CD4-positive, alpha-beta memory T cell (primary cell): ENCODE measurements at regions not wholly inside any gene's neighbourhood (a gene's known extent, or its start where the extent isn't known, plus 50 kb on each side); places are given as distances from the start of the nearest gene placed in this dataset.

Experiments
- CTCF ChIA-PET: fragments of 350-600 bp; sonication (Branson Sonifier 250); formaldehyde crosslinking; loops from one replicate; lab custom pipeline; 2021; ENCODE audit warnings: inconsistent platforms; ENCODE audit not compliant: partially characterized antibody; lab: Charles Lee
- POLR2A ChIA-PET: fragments of 350-600 bp; sonication (Branson Sonifier 250); formaldehyde crosslinking; loops from one replicate; lab custom pipeline; 2021; ENCODE audit not compliant: partially characterized antibody; lab: Charles Lee
- DNase-seq, 5 donors: peaks; one replicate each; pipeline versions ENCODE4 v3.0.0 to v3.0.0-alpha.2; 2020 to 2022; ENCODE audit warnings: mixed read lengths in 1 of 5
- H3K27ac ChIP-seq: one replicate; pipeline ENCODE4 v1.7.0; 2013; ENCODE audit warnings: low read depth, low read length
- H3K27me3 ChIP-seq: 2 replicates; pipeline ENCODE4 v1.7.0; 2013; ENCODE audit warnings: mild to moderate bottlenecking, low read length, moderate library complexity; ENCODE audit not compliant: insufficient read depth
- H3K36me3 ChIP-seq: 2 replicates; pipeline ENCODE4 v1.7.0; 2013; ENCODE audit warnings: mild to moderate bottlenecking, low read length, moderate library complexity; ENCODE audit not compliant: insufficient read depth
- H3K4me1 ChIP-seq: 2 replicates; pipeline ENCODE4 v1.7.0; 2013; ENCODE audit warnings: mild to moderate bottlenecking, low read length, moderate library complexity; ENCODE audit not compliant: insufficient read depth
- H3K4me3 ChIP-seq, 2 donors: one replicate each; pipeline ENCODE4 v1.7.0; 2013; ENCODE audit warnings: low read length in 2 of 2, mild to moderate bottlenecking in 1 of 2
- H3K9me3 ChIP-seq, 2 donors: one replicate each; pipeline ENCODE4 v1.7.0; 2013; ENCODE audit warnings: low read length in 2 of 2, control low read depth in 1 of 2; ENCODE audit not compliant: control insufficient read depth in 1 of 2
- H3K27ac Mint-ChIP-seq, 7 donors: one replicate each; pipeline ENCODE4 v1.8.0; 2020 to 2021; ENCODE audit warnings: mixed read lengths in 7 of 7, mild to moderate bottlenecking in 6 of 7, inconsistent platforms in 3 of 7, moderate library complexity in 3 of 7
- H3K27me3 Mint-ChIP-seq, 2 donors: one replicate each; pipeline ENCODE4 v1.8.0; 2020 to 2021; ENCODE audit warnings: mixed read lengths in 2 of 2
- H3K36me3 Mint-ChIP-seq, 2 donors: one replicate each; pipeline ENCODE4 v1.8.0; 2020 to 2021; ENCODE audit warnings: mixed read lengths in 2 of 2, inconsistent platforms in 1 of 2, mild to moderate bottlenecking in 1 of 2
- H3K4me1 Mint-ChIP-seq, 4 donors: one replicate each; pipeline ENCODE4 v1.8.0; 2020 to 2021; ENCODE audit warnings: mixed read lengths in 4 of 4, mild to moderate bottlenecking in 1 of 4
- H3K4me3 Mint-ChIP-seq, 8 donors: one replicate each; pipeline ENCODE4 v1.8.0; 2020 to 2021; ENCODE audit warnings: mixed read lengths in 8 of 8, mild to moderate bottlenecking in 7 of 8, moderate library complexity in 6 of 8, inconsistent platforms in 3 of 8
- H3K9me3 Mint-ChIP-seq, 8 donors: one replicate each; pipeline ENCODE4 v1.8.0; 2020 to 2021; ENCODE audit warnings: mixed read lengths in 8 of 8, mild to moderate bottlenecking in 5 of 8, inconsistent platforms in 3 of 8, moderate library complexity in 1 of 8
- intact Hi-C: fragments of 100-400 bp; cut with micrococcal nuclease; formaldehyde crosslinking; loops from one replicate; pipeline ENCODE4 v1.15.1; 2023

GRCh38 chr6:103875221-103875620, 984.5 kb downstream of the HACE1 start:
- H3K4me3 Mint-ChIP-seq: no peak overlapping the region
- H3K9me3 Mint-ChIP-seq: peaks cover 0 to 8% (median 4%) of the 10 kb centered on the region in 8 donors
- intact Hi-C loops: no loop called here
- Histone ChIP-seq H3K4me3 (no peak overlapping the region), H3K4me1 (no peaks in the 10 kb centered on the region), H3K27ac (no peak overlapping the region), H3K9me3 (no peaks in the 10 kb centered on the region), H3K36me3 (no peaks in the 10 kb centered on the region), H3K27me3 (no peaks in the 10 kb centered on the region)
- H3K36me3 Mint-ChIP-seq: no peaks in the 10 kb centered on the region
- H3K27me3 Mint-ChIP-seq: no peaks in the 10 kb centered on the region
- H3K27ac Mint-ChIP-seq: no peak overlapping the region
- DNase-seq: no peak
- POLR2A ChIA-PET: no interaction called here
- H3K4me1 Mint-ChIP-seq: no peaks in the 10 kb centered on the region
- CTCF ChIA-PET: no interaction called here

DNA sequence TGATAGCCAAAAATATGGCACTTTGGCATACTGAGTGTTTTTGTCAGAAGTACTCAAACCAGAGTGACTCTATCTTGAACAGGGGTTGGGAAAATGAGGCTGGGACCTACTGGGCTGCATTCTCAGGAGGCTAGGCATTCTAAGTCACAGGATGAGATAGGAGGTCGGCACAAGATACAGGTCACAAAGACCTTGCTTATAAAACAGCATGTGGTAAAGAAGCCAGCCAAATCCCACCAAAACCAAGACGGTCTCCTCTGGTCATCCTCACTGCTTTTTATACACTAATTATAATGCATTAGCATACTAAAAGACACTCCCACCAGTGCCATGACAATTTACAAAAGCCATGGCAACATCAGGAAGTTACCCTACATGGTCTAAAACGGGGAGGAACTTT, 985.1 kb downstream of the HACE1 start:
- H3K4me3 ChIP-seq: no peak overlapping the region
- POLR2A ChIA-PET: no interaction called here
- no peaks in the 10 kb centered on the region for H3K36me3 ChIP-seq
- no peaks in the 10 kb centered on the region for H3K9me3 ChIP-seq
- no peaks in the 10 kb centered on the region for H3K4me1 Mint-ChIP-seq
- no peaks in the 10 kb centered on the region for H3K27me3 ChIP-seq
- no peak for DNase-seq
- H3K27ac Mint-ChIP-seq: no peak overlapping the region
- H3K36me3 Mint-ChIP-seq: no peaks in the 10 kb centered on the region
- peaks cover 0 to 8% (median 2%) of the 10 kb centered on the region in 8 donors for H3K9me3 Mint-ChIP-seq
- no peaks in the 10 kb centered on the region for H3K4me1 ChIP-seq
- no peaks in the 10 kb centered on the region for H3K27me3 Mint-ChIP-seq
- CTCF ChIA-PET: no interaction called here
- H3K4me3 Mint-ChIP-seq: no peak overlapping the region
- intact Hi-C loops: no loop called here
- no peak overlapping the region for H3K27ac ChIP-seq

DNA sequence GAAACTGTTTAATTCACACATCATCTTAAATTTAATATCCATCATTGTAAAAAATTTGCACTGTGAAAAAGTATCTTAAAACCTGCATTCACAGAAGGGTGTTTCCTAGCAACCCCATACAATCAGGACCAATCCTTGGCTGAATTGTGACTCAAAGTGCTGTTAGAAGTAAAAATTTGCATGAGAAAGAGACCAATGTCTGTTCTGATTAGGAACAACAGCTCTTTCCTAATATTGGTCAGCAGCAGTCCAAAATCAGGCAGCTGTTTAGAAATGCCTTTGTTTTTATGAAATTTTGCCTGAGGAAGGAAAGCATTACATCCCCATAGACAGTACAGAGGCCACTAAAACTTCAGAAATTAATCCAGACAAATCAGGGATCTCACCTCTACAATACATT, 987.0 kb downstream of the HACE1 start:
- H3K9me3 ChIP-seq: no peaks in the 10 kb centered on the region
- intact Hi-C loops: no loop called here
- no peak for DNase-seq
- no peaks in the 10 kb centered on the region for H3K27me3 Mint-ChIP-seq
- H3K36me3 ChIP-seq: no peaks in the 10 kb centered on the region
- no peak overlapping the region for H3K27ac ChIP-seq
- H3K9me3 Mint-ChIP-seq: peaks cover 0 to 9% (median 1%) of the 10 kb centered on the region in 8 donors
- H3K27me3 ChIP-seq: no peaks in the 10 kb centered on the region
- no peaks in the 10 kb centered on the region for H3K4me1 ChIP-seq
- H3K4me3 ChIP-seq: no peak overlapping the region
- H3K36me3 Mint-ChIP-seq: no peaks in the 10 kb centered on the region
- no peaks in the 10 kb centered on the region for H3K4me1 Mint-ChIP-seq
- ChIA-PET POLR2A (no interaction called here), CTCF (no interaction called here)
- H3K4me3 Mint-ChIP-seq: no peak overlapping the region
- H3K27ac Mint-ChIP-seq: no peak overlapping the region

GRCh38 chr6:103872233-103872632, 987.5 kb downstream of the HACE1 start:
- Mint-ChIP-seq H3K27ac (no peak overlapping the region), H3K27me3 (no peaks in the 10 kb centered on the region), H3K36me3 (no peaks in the 10 kb centered on the region), H3K4me3 (no peak overlapping the region), H3K9me3 (peaks cover 0 to 8% (median 1%) of the 10 kb centered on the region in 8 donors), H3K4me1 (no peaks in the 10 kb centered on the region)
- H3K27ac ChIP-seq: no peak overlapping the region
- no peaks in the 10 kb centered on the region for H3K36me3 ChIP-seq
- POLR2A ChIA-PET: no interaction called here
- DNase-seq: no peak
- no peaks in the 10 kb centered on the region for H3K4me1 ChIP-seq
- CTCF ChIA-PET: no interaction called here
- H3K9me3 ChIP-seq: no peaks in the 10 kb centered on the region
- intact Hi-C loops: no loop called here
- no peaks in the 10 kb centered on the region for H3K27me3 ChIP-seq
- H3K4me3 ChIP-seq: no peak overlapping the region

DNA sequence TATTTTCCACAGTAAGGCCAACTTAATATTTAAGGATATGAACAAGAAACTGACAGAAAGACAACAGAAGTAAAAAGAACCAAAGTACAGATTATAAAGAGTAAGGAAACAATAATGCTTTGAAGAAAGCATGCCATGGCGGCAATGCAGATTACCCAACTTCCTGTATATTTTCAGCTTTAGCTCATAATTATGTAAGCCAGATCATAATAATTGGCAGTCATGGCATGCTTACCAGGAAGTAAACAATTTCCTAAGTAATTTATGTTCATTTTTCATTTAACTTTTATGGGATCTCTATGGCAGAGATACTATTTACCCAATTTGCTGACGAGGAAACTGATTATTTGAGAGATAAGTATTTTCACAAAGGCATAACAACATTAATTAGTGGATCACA, 988.7 kb downstream of the HACE1 start:
- Mint-ChIP-seq H3K4me1 (no peaks in the 10 kb centered on the region), H3K36me3 (no peaks in the 10 kb centered on the region), H3K9me3 (peaks cover 0 to 8% (median 1%) of the 10 kb centered on the region in 8 donors), H3K27me3 (no peaks in the 10 kb centered on the region), H3K4me3 (no peak overlapping the region), H3K27ac (no peak overlapping the region)
- H3K4me3 ChIP-seq: no peak overlapping the region
- intact Hi-C loops: no loop called here
- no peaks in the 10 kb centered on the region for H3K27me3 ChIP-seq
- no peaks in the 10 kb centered on the region for H3K4me1 ChIP-seq
- no peak overlapping the region for H3K27ac ChIP-seq
- H3K36me3 ChIP-seq: no peaks in the 10 kb centered on the region
- ChIA-PET CTCF (no interaction called here), POLR2A (no interaction called here)
- DNase-seq: no peak
- H3K9me3 ChIP-seq: no peaks in the 10 kb centered on the region

GRCh38 chr6:103862297-103862696, 997.4 kb downstream of the HACE1 start:
- H3K4me1 ChIP-seq: no peaks in the 10 kb centered on the region
- no peak overlapping the region for H3K27ac ChIP-seq
- POLR2A ChIA-PET: no interaction called here
- no peak for DNase-seq
- H3K36me3 Mint-ChIP-seq: no peaks in the 10 kb centered on the region
- no peak overlapping the region for H3K27ac Mint-ChIP-seq
- CTCF ChIA-PET: no interaction called here
- no peaks in the 10 kb centered on the region for H3K36me3 ChIP-seq
- no peak overlapping the region for H3K4me3 Mint-ChIP-seq
- intact Hi-C loops: no loop called here
- H3K9me3 ChIP-seq: no peaks in the 10 kb centered on the region
- no peaks in the 10 kb centered on the region for H3K4me1 Mint-ChIP-seq
- no peak overlapping the region for H3K4me3 ChIP-seq
- H3K27me3 Mint-ChIP-seq: no peaks in the 10 kb centered on the region
- H3K9me3 Mint-ChIP-seq: peaks cover 0 to 4% (median 0%) of the 10 kb centered on the region in 8 donors
- H3K27me3 ChIP-seq: no peaks in the 10 kb centered on the region

DNA sequence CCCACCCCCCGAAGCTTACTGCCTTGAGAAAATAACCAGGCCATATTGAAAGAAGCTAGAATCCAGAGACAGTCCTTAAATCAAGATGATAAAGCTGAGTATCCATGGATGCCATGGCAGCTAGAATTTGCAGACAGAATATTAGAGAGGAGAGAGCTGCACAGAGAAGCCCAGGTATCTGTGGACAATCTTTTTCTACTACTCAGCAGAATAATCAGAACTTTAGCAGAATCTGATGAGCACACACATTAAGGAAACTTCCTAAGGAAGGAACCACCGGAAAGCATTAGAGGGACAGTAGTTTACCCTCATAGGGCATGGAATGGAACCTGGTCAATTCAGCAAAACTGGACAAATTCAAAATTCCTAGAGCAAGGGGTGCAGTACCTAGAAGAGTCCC, 1001.7 kb downstream of the HACE1 start:
- Histone ChIP-seq H3K4me3 (no peak overlapping the region), H3K27ac (no peak overlapping the region), H3K27me3 (no peaks in the 10 kb centered on the region), H3K36me3 (no peaks in the 10 kb centered on the region), H3K4me1 (no peaks in the 10 kb centered on the region), H3K9me3 (no peaks in the 10 kb centered on the region)
- H3K27me3 Mint-ChIP-seq: no peaks in the 10 kb centered on the region
- H3K4me3 Mint-ChIP-seq: no peak overlapping the region
- no peaks in the 10 kb centered on the region for H3K36me3 Mint-ChIP-seq
- H3K27ac Mint-ChIP-seq: no peak overlapping the region
- ChIA-PET POLR2A (no interaction called here), CTCF (no interaction called here)
- H3K9me3 Mint-ChIP-seq: peaks cover 0 to 4% (median 0%) of the 10 kb centered on the region in 8 donors
- DNase-seq: no peak
- H3K4me1 Mint-ChIP-seq: no peaks in the 10 kb centered on the region
- intact Hi-C loops: no loop called here

DNA sequence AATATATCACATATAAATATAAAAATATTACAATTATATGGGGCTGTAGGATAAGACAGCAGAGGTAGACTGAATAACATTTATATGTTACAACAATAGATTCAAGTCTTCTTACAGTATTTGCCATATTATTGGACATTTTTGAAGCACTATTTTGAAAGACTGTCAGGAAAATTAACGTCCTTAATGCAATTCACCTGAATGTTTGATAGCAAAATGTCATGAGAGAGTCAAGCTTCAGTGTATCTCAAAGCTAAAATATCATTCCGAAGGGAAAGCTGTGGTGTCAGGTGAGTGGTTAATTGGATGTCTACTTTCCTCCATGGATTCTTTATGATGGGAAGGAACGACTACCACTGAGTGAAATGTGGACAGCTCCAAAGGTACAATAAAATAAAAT, 1004.0 kb downstream of the HACE1 start:
- POLR2A ChIA-PET: no interaction called here

More for the DNA sequence above, 1004.0 kb downstream of the HACE1 start:
- Mint-ChIP-seq H3K9me3 (peaks cover 0 to 5% (median 0%) of the 10 kb centered on the region in 8 donors), H3K27me3 (no peaks in the 10 kb centered on the region), H3K4me1 (no peaks in the 10 kb centered on the region), H3K36me3 (no peaks in the 10 kb centered on the region), H3K27ac (no peak overlapping the region), H3K4me3 (no peak overlapping the region)
- Histone ChIP-seq H3K4me1 (no peaks in the 10 kb centered on the region), H3K4me3 (no peak overlapping the region), H3K27ac (no peak overlapping the region), H3K36me3 (no peaks in the 10 kb centered on the region), H3K27me3 (no peaks in the 10 kb centered on the region), H3K9me3 (no peaks in the 10 kb centered on the region)
- intact Hi-C loops: no loop called here
- no peak for DNase-seq
- CTCF ChIA-PET: no interaction called here
